ENCODE measurements at regions not wholly inside any gene's neighbourhood (a gene's known extent, or its start where the extent isn't known, plus 50 kb on each side); places are given as distances from the start of the nearest gene placed in this dataset.

DNA sequence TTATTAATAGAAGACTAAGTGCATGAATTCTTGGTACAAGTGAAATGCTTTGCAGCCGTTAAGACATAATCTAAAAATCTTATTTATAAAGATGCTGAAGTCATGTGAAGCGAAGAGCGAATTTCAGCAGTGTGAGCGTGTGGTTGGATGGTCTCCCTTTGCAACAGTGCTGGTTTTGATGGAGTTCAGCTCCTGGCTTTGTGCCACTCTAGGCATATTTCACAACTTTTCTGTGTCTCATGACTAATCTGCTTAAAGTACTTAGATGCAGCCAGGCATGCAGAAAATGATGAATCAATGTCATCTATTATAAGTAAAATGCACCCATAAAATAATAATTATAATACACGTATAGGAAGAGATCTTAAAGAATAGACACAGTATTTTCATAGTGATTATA is 107.2 kb upstream of the TCERG1L start:
- WGBS, result 69% methylated on average over 5 of the region's 5 CpGs
- no peak overlapping the region for H3K4me3 ChIP-seq
- no peak overlapping the region for H3K27ac ChIP-seq
- no peaks in the 10 kb centered on the region for H3K4me1 ChIP-seq
- H3K27me3 ChIP-seq, result no peaks in the 10 kb centered on the region
- no peaks in the 10 kb centered on the region for H3K9me3 ChIP-seq
- TF ChIP-seq, protein P1, sequence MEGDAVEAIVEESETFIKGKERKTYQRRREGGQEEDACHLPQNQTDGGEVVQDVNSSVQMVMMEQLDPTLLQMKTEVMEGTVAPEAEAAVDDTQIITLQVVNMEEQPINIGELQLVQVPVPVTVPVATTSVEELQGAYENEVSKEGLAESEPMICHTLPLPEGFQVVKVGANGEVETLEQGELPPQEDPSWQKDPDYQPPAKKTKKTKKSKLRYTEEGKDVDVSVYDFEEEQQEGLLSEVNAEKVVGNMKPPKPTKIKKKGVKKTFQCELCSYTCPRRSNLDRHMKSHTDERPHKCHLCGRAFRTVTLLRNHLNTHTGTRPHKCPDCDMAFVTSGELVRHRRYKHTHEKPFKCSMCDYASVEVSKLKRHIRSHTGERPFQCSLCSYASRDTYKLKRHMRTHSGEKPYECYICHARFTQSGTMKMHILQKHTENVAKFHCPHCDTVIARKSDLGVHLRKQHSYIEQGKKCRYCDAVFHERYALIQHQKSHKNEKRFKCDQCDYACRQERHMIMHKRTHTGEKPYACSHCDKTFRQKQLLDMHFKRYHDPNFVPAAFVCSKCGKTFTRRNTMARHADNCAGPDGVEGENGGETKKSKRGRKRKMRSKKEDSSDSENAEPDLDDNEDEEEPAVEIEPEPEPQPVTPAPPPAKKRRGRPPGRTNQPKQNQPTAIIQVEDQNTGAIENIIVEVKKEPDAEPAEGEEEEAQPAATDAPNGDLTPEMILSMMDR (IDR thresholded peaks at IDR 0.05), result no peak
- TF ChIP-seq POLR2A (IDR thresholded peaks at IDR 0.05), result no peak
- no peak for TF ChIP-seq POLR2AphosphoS5 (IDR thresholded peaks at IDR 0.05)
- TF ChIP-seq EP300 (IDR thresholded peaks at IDR 0.05), result no peak
- no peak for DNase-seq (ENCODE audit: low spot score in 2 of 2)
- no peaks in the 10 kb centered on the region for H3K36me3 ChIP-seq

DNA sequence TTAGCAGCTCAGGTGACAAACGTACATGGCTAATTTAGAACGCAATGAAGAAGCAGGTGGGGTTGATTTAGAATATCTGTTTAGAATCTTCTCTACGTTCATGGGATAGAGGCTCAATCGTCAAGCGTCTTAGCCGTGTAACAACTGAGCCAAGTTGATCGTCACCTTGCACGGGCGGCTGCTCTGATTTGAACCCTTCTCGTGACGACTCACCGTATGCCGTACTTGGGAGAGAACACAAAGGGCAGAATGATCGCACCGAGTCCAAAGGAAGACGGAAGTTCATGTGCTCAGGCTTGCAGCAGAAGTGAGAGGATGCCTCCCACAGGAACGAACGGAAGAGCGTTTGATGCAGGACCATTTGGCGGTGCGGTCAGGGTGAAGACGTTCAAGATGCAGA is 108.3 kb upstream of the TCERG1L start:
- H3K9me3 ChIP-seq, result no peaks in the 10 kb centered on the region
- 96% methylated on average over 22 of the region's 22 CpGs for WGBS
- H3K36me3 ChIP-seq, result no peaks in the 10 kb centered on the region
- no peak for DNase-seq (ENCODE audit: low spot score in 2 of 2)
- H3K4me1 ChIP-seq, result no peaks in the 10 kb centered on the region
- TF ChIP-seq, protein P1 (IDR thresholded peaks at IDR 0.05), result no peak
- no peak for TF ChIP-seq EP300 (IDR thresholded peaks at IDR 0.05)
- TF ChIP-seq POLR2AphosphoS5 (IDR thresholded peaks at IDR 0.05), result no peak
- no peak for TF ChIP-seq POLR2A (IDR thresholded peaks at IDR 0.05)
- no peak overlapping the region for H3K27ac ChIP-seq
- no peaks in the 10 kb centered on the region for H3K27me3 ChIP-seq
- no peak overlapping the region for H3K4me3 ChIP-seq

DNA sequence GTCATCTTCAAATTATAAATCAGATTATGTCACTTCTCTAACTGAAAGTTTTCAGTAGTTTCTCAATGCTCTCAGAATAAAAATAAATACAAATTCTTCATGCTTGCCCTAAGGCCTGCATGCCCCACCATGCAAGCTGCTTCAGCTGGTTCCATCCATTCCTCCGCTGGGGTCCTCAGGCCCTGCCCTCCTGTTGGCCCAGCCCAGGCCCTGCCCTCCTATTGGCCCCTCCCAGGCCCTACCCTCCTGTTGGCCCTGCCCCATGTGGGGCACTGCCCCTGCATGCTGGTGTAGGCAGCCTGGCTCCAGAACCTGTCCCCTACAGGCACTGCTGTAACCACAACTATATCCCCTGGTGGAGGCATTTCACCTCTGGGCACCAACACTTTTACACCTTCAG is 109.3 kb upstream of the TCERG1L start:
- DNase-seq (ENCODE audit: low spot score in 2 of 2), result no peak
- H3K9me3 ChIP-seq, result no peaks in the 10 kb centered on the region
- 92% methylated on average over 1 of the region's 1 CpG for WGBS
- TF ChIP-seq POLR2A (IDR thresholded peaks at IDR 0.05), result no peak
- H3K27ac ChIP-seq, result no peak overlapping the region
- H3K4me1 ChIP-seq, result no peaks in the 10 kb centered on the region
- H3K4me3 ChIP-seq, result no peak overlapping the region
- peaks cover 6% of the 10 kb centered on the region for H3K27me3 ChIP-seq
- H3K36me3 ChIP-seq, result no peaks in the 10 kb centered on the region

DNA sequence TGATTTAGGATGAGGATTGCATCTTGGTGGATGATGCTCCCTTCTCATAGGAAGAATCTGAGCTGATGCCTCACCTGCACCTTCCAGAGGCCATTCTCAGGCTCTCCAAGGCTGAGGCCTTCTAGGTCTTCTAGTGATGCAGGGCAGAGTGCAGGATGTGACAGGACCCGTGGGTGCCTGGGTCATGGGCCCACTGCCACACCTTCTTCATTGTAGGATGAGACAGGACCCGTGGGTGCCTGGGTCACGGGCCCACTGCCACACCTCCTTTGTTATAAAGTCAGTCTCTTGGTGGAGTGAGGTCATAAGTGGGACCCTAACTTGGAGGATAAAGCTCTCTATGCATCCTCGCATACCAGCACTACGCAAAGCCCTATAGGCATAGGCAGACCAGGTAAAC is 109.9 kb upstream of the TCERG1L start:
- TF ChIP-seq, protein P1 (IDR thresholded peaks at IDR 0.05), result no peak
- no peak for TF ChIP-seq POLR2AphosphoS5 (IDR thresholded peaks at IDR 0.05)
- TF ChIP-seq POLR2A (IDR thresholded peaks at IDR 0.05), result no peak
- no peak for TF ChIP-seq EP300 (IDR thresholded peaks at IDR 0.05)
- Histone ChIP-seq H3K4me3 (no peak overlapping the region), H3K36me3 (no peaks in the 10 kb centered on the region), H3K27ac (no peak overlapping the region), H3K9me3 (no peaks in the 10 kb centered on the region), H3K27me3 (peaks cover 9% of the 10 kb centered on the region), H3K4me1 (no peaks in the 10 kb centered on the region)
- 77% methylated on average over 3 of the region's 5 CpGs for WGBS
- DNase-seq (ENCODE audit: low spot score in 2 of 2), result no peak

DNA sequence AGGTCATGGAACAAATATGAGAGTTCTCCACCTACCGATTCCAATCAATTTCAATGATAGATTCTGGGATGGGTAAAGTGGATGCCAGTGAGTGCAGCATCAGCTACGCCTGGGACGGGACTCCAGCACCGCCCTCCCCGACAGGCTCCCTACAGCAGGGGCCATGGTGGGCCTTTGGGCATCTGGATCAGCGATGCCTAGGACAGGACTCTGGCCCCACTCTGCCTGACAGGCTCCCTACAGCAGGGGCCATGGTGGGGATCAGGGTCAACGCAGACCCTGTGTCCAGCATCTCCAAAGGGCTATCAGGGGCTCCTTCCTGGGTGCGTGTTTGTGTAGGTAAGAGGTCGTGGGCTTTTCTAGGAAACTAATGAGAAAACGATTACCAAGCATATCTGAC is 111.2 kb upstream of the TCERG1L start:
- H3K27me3 ChIP-seq, result peaks cover 9% of the 10 kb centered on the region
- no peaks in the 10 kb centered on the region for H3K36me3 ChIP-seq
- H3K27ac ChIP-seq, result no peak overlapping the region
- H3K4me1 ChIP-seq, result no peaks in the 10 kb centered on the region
- H3K4me3 ChIP-seq, result no peak overlapping the region
- DNase-seq (ENCODE audit: low spot score in 2 of 2), result no peak
- WGBS, result 95% methylated on average over 10 of the region's 10 CpGs
- TF ChIP-seq POLR2AphosphoS5 (IDR thresholded peaks at IDR 0.05), result no peak
- TF ChIP-seq POLR2A (IDR thresholded peaks at IDR 0.05), result no peak
- no peak for TF ChIP-seq EP300 (IDR thresholded peaks at IDR 0.05)
- TF ChIP-seq, protein P1 (IDR thresholded peaks at IDR 0.05), result no peak
- H3K9me3 ChIP-seq, result no peaks in the 10 kb centered on the region

DNA sequence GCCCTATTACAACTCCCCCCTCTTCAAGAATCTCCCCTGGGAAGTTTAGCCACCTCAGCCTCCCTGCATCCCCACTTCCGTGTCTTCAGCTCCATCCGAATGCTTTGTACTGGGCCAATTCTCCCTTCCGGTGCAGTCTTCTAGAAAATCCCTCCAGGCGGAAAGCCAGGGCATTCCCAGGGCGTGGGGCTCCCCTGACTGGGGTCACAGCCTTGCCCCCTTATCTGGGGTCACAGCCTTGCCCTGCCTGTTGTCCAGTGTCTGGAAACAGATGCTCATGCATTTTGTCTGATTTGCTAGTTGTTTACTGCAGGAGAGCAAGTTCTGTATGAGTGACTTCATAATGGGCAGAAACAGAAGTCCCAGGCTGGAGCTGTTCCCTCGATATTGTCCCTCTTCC is 112.5 kb upstream of the TCERG1L start:
- whole genome bisulfite sequencing, result 41% methylated on average over 6 of the region's 6 CpGs
- no peak overlapping the region for H3K4me3 ChIP-seq
- no peaks in the 10 kb centered on the region for H3K36me3 ChIP-seq
- TF ChIP-seq EP300 (IDR thresholded peaks at IDR 0.05) (no peak), POLR2AphosphoS5 (IDR thresholded peaks at IDR 0.05) (no peak), POLR2A (IDR thresholded peaks at IDR 0.05) (no peak)
- TF ChIP-seq, protein P1 (IDR thresholded peaks at IDR 0.05), result no peak
- DNase-seq (ENCODE audit: low spot score in 2 of 2), result no peak
- H3K4me1 ChIP-seq, result no peaks in the 10 kb centered on the region
- no peaks in the 10 kb centered on the region for H3K9me3 ChIP-seq
- H3K27me3 ChIP-seq, result peaks cover 9% of the 10 kb centered on the region
- no peak overlapping the region for H3K27ac ChIP-seq

All from suprapubic skin (tissue), 4 donors.